ENCODE measurements at regions not wholly inside any gene's neighbourhood (a gene's known extent, or its start where the extent isn't known, plus 50 kb on each side); places are given as distances from the start of the nearest gene placed in this dataset.

DNA sequence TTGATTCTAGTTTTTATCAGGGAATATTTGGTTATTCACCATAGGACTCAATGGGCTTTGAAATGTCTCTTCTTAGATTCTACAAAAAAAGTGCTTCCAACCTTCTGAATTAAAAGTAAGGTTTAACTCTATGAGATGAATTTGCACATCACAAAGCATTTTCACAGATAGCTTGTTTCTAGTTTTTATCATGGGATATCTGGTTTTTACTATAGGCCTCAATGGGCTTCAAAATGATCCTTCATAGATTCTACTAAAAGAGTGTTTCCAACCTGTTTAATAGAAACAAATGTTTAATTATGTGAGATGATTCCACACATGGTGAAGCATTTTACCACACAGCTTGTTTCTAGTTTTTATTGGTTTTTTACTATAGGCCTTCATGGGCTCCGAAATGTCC lies 560.7 kb downstream of the KCNJ18 start:
- WGBS (ENCODE audit: insufficient coverage), result no CpG with 5 or more reads among the region's 1 CpG
- Mint-ChIP-seq H3K27ac (no peak overlapping the region), H3K4me3 (no peak overlapping the region), H3K36me3 (no peaks in the 10 kb centered on the region), H3K27me3 (ENCODE audit: low read depth in 3 of 3) (no peaks in the 10 kb centered on the region), H3K9me3 (peaks cover 2 to 9% (median 3%) of the 10 kb centered on the region in 7 donors), H3K4me1 (no peaks in the 10 kb centered on the region)
- no peaks in the 10 kb centered on the region for H3K36me3 ChIP-seq (replicated peaks in 1 of 2; ENCODE audit: control insufficient read depth in 1 of 2, insufficient read depth in 2 of 2, low read length in 2 of 2)
- no peak overlapping the region for H3K9ac ChIP-seq (ENCODE audit: insufficient read depth, low read length, poor library complexity, severe bottlenecking)
- intact Hi-C loops (cut with micrococcal nuclease), result loop anchor here in 1 of 2 donors (10.0 kb wide), 1 partner anchor 48 kb away; no protein-coding TSS in a partner anchor
- peaks cover 4 to 39% of the 10 kb centered on the region in 2 donors for H3K9me3 ChIP-seq (replicated peaks in 1 of 2; ENCODE audit: control insufficient read depth in 1 of 2, insufficient read depth in 1 of 2, low read length in 2 of 2)
- H3K79me2 ChIP-seq (ENCODE audit: insufficient read depth, low read length), result no peaks in the 10 kb centered on the region
- H4K20me1 ChIP-seq (ENCODE audit: insufficient read depth, low read length), result no peaks in the 10 kb centered on the region
- no peak overlapping the region for H3K4me3 ChIP-seq (replicated peaks in 1 of 3; ENCODE audit: low read depth in 2 of 3, low read length in 3 of 3)
- no peak overlapping the region for H3K27ac ChIP-seq (ENCODE audit: low read depth in 1 of 2, low read length in 2 of 2)
- no peaks in the 10 kb centered on the region for H3K27me3 ChIP-seq (ENCODE audit: control insufficient read depth in 2 of 2, insufficient read depth in 2 of 2, low read length in 2 of 2)
- TF ChIP-seq CTCF (IDR thresholded peaks at IDR 0.05), result no peak
- no peak overlapping the region for H3K4me2 ChIP-seq (replicated peaks; ENCODE audit: extremely low read depth, low read length, poor library complexity, severe bottlenecking)
- no peaks in the 10 kb centered on the region for H3K4me1 ChIP-seq (ENCODE audit: control insufficient read depth in 1 of 2, insufficient read depth in 2 of 2, low read length in 2 of 2)
- DNase-seq, result no peak
- H2AFZ ChIP-seq (ENCODE audit: insufficient read depth, low read depth, low read length, poor library complexity, severe bottlenecking), result no peak overlapping the region

GRCh38 chr17:22265807-22266206 lies 573.5 kb downstream of the KCNJ18 start:
- Histone ChIP-seq H3K4me2 (replicated peaks; ENCODE audit: extremely low read depth, low read length, poor library complexity, severe bottlenecking) (no peak overlapping the region), H2AFZ (ENCODE audit: insufficient read depth, low read depth, low read length, poor library complexity, severe bottlenecking) (no peak overlapping the region), H3K9ac (ENCODE audit: insufficient read depth, low read length, poor library complexity, severe bottlenecking) (no peak overlapping the region), H3K4me3 (replicated peaks in 1 of 3; ENCODE audit: low read depth in 2 of 3, low read length in 3 of 3) (no peak overlapping the region), H4K20me1 (ENCODE audit: insufficient read depth, low read length) (no peaks in the 10 kb centered on the region), H3K4me1 (ENCODE audit: control insufficient read depth in 1 of 2, insufficient read depth in 2 of 2, low read length in 2 of 2) (no peaks in the 10 kb centered on the region), H3K79me2 (ENCODE audit: insufficient read depth, low read length) (no peaks in the 10 kb centered on the region), H3K9me3 (replicated peaks in 1 of 2; ENCODE audit: control insufficient read depth in 1 of 2, insufficient read depth in 1 of 2, low read length in 2 of 2) (peaks cover 57 to 86% of the 10 kb centered on the region in 2 donors), H3K36me3 (replicated peaks in 1 of 2; ENCODE audit: control insufficient read depth in 1 of 2, insufficient read depth in 2 of 2, low read length in 2 of 2) (no peaks in the 10 kb centered on the region), H3K27ac (ENCODE audit: low read depth in 1 of 2, low read length in 2 of 2) (no peak overlapping the region), H3K27me3 (ENCODE audit: control insufficient read depth in 2 of 2, insufficient read depth in 2 of 2, low read length in 2 of 2) (no peaks in the 10 kb centered on the region)
- 85% methylated on average over 17 of the region's 17 CpGs for WGBS (ENCODE audit: insufficient coverage)
- no peak overlapping the region for H3K4me3 Mint-ChIP-seq
- H3K27ac Mint-ChIP-seq, result no peak overlapping the region
- no peak for TF ChIP-seq CTCF (IDR thresholded peaks at IDR 0.05)
- DNase-seq, result no peak
- peaks cover 0 to 2% (median 0%) of the 10 kb centered on the region in 3 donors for H3K27me3 Mint-ChIP-seq (ENCODE audit: low read depth in 3 of 3)
- H3K9me3 Mint-ChIP-seq, result peaks cover 22 to 45% (median 31%) of the 10 kb centered on the region in 7 donors
- no peaks in the 10 kb centered on the region for H3K36me3 Mint-ChIP-seq
- H3K4me1 Mint-ChIP-seq, result no peaks in the 10 kb centered on the region
- intact Hi-C loops (cut with micrococcal nuclease), result no loop called here

Measured in CD14-positive monocyte (primary cell).